Lower lobe of right lung (tissue), 2 donors: ENCODE measurements at regions not wholly inside any gene's neighbourhood (a gene's known extent, or its start where the extent isn't known, plus 50 kb on each side); places are given as distances from the start of the nearest gene placed in this dataset.

ENCODE experiments used
- ATAC-seq, 2 donors: fragments of 200-7000 bp; cut with Tn5 transposase; one replicate each; pipeline ENCODE4 v1.9.1; 2020 to 2022; ENCODE audit warnings: mild to moderate bottlenecking in 2 of 2, moderate library complexity in 2 of 2
- DNase-seq: peaks from one replicate; pipeline ENCODE4 v3.0.0-alpha.2; 2020
- H3K27ac ChIP-seq: fragments of 200-600 bp; one replicate; pipeline ENCODE4 v1.8.0; 2022
- H3K27me3 ChIP-seq: fragments of 200-600 bp; one replicate; pipeline ENCODE4 v1.8.0; 2022; ENCODE audit warnings: low read depth
- H3K36me3 ChIP-seq: fragments of 200-600 bp; one replicate; pipeline ENCODE4 v1.8.0; 2022; ENCODE audit warnings: mild to moderate bottlenecking
- H3K4me1 ChIP-seq: fragments of 200-600 bp; one replicate; pipeline ENCODE4 v1.8.0; 2022
- H3K4me3 ChIP-seq: fragments of 200-600 bp; one replicate; pipeline ENCODE4 v1.8.0; 2022; ENCODE audit warnings: mild to moderate bottlenecking
- H3K9me3 ChIP-seq: fragments of 200-600 bp; one replicate; pipeline ENCODE4 v1.8.0; 2022
- intact Hi-C: fragments of 100-400 bp; cut with DNase I; formaldehyde crosslinking; loops from one replicate; pipeline ENCODE4 v1.11.0; 2022
- TF ChIP-seq, protein P1 (sequence below): fragments of 200-600 bp; IDR thresholded peaks from one replicate; pipeline ENCODE4 v1.8.0; 2022; ENCODE audit warnings: antibody characterized with exemption, mild to moderate bottlenecking
- donor health status: DM: no; HTN: yes; CAD: no; lungs with severe emphysema.

DNA sequence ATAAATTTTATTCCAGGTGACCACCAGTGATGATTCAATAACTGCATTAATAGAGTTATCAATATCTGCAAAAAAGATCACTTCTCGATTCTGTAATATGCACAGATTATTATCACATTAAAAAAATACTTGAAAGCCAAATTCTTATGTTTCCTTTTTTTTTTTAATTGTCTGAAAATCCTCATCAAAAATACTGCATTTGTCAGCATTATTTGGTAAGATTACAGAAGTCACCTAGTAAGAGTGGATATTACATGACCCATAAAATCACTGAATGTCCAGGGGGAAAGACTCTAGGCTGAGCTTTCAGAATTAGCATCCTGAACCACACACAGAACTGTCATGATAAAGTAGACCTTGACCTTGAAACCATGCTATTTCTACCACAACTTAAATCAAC lies 617.2 kb upstream of the CDH7 start:
- Histone ChIP-seq H3K36me3 (no peaks in the 10 kb centered on the region), H3K9me3 (no peaks in the 10 kb centered on the region), H3K27ac (no peak overlapping the region), H3K4me3 (no peak overlapping the region), H3K4me1 (no peaks in the 10 kb centered on the region), H3K27me3 (no peaks in the 10 kb centered on the region)
- intact Hi-C loops, result no loop called here
- TF ChIP-seq, protein P1, sequence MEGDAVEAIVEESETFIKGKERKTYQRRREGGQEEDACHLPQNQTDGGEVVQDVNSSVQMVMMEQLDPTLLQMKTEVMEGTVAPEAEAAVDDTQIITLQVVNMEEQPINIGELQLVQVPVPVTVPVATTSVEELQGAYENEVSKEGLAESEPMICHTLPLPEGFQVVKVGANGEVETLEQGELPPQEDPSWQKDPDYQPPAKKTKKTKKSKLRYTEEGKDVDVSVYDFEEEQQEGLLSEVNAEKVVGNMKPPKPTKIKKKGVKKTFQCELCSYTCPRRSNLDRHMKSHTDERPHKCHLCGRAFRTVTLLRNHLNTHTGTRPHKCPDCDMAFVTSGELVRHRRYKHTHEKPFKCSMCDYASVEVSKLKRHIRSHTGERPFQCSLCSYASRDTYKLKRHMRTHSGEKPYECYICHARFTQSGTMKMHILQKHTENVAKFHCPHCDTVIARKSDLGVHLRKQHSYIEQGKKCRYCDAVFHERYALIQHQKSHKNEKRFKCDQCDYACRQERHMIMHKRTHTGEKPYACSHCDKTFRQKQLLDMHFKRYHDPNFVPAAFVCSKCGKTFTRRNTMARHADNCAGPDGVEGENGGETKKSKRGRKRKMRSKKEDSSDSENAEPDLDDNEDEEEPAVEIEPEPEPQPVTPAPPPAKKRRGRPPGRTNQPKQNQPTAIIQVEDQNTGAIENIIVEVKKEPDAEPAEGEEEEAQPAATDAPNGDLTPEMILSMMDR, result no peak
- ATAC-seq (no peak), DNase-seq (no peak)

DNA sequence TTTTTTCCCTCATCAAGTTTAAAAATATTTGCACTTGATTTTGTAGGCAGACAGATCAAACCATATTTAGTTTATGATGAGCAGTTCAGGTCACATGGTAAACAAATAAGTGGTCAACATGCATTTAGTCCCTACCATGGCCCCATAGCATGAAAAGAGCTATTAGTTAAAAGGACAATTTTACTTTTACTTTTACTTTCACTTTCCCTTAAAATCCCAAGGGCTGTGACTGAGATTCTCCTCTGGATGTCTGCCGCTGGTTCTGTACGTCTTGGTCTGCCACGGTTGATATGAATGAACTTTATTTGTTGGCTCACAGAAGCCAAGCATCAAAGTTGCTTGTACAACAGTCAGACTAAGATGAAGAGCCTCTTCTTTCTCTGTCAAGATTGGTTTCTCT lies 626.2 kb upstream of the CDH7 start:
- Histone ChIP-seq H3K27ac (no peak overlapping the region), H3K4me1 (no peaks in the 10 kb centered on the region), H3K27me3 (no peaks in the 10 kb centered on the region), H3K4me3 (peak overlapping the region; percentile 25), H3K36me3 (no peaks in the 10 kb centered on the region), H3K9me3 (peaks cover 9% of the 10 kb centered on the region)
- TF ChIP-seq, protein P1, result no peak
- DNase-seq (no peak), ATAC-seq (no peak)
- intact Hi-C loops, result no loop called here

DNA sequence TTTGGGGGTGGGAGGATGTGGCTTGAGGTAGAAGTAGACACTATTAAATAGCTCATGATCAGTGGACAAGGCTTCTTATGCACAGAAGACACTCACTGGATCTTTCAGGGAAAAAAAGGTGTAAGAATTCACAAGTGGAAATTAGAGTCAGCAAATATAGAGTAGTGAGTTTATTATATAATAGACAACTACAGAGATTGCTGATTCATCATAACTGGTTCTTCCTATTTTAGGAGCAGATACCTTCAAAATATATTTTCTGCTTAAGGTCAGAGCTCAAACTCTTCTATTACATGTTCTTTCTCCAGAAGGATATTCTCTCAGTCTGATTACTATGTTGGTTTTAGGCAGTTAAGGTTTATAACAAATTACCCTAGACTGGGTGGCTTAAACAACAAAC lies 646.9 kb upstream of the CDH7 start:
- no peaks in the 10 kb centered on the region for H3K4me1 ChIP-seq
- DNase-seq, result no peak
- ATAC-seq, result no peak
- H3K27me3 ChIP-seq, result no peaks in the 10 kb centered on the region
- H3K4me3 ChIP-seq, result no peak overlapping the region
- TF ChIP-seq, protein P1, result no peak
- H3K27ac ChIP-seq, result no peak overlapping the region
- intact Hi-C loops, result no loop called here
- no peaks in the 10 kb centered on the region for H3K9me3 ChIP-seq
- H3K36me3 ChIP-seq, result no peaks in the 10 kb centered on the region

DNA sequence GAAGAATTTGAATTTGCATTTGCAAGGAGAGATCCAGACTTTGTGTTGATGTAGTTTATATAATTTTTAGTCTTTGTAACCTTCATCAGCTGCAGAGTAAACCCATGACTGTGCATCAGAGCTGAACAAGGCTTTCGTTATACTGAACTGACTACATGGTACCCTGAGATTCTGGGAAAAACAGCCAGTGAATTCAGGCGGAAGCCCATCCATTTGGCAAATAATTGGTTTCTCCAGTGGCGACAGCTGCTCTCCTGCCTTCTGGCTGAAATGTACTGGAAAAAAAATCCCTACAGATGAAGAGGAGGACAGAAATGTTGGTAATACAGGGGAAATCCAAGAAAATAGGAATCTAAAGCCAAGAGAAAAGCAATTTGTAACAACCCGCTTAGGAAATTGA lies 657.5 kb upstream of the CDH7 start:
- no peak overlapping the region for H3K27ac ChIP-seq
- no peaks in the 10 kb centered on the region for H3K36me3 ChIP-seq
- H3K9me3 ChIP-seq, result no peaks in the 10 kb centered on the region
- TF ChIP-seq, protein P1, result no peak
- ATAC-seq (no peak), DNase-seq (no peak)
- intact Hi-C loops, result no loop called here
- H3K4me3 ChIP-seq, result no peak overlapping the region
- H3K4me1 ChIP-seq, result no peaks in the 10 kb centered on the region
- H3K27me3 ChIP-seq, result no peaks in the 10 kb centered on the region

DNA sequence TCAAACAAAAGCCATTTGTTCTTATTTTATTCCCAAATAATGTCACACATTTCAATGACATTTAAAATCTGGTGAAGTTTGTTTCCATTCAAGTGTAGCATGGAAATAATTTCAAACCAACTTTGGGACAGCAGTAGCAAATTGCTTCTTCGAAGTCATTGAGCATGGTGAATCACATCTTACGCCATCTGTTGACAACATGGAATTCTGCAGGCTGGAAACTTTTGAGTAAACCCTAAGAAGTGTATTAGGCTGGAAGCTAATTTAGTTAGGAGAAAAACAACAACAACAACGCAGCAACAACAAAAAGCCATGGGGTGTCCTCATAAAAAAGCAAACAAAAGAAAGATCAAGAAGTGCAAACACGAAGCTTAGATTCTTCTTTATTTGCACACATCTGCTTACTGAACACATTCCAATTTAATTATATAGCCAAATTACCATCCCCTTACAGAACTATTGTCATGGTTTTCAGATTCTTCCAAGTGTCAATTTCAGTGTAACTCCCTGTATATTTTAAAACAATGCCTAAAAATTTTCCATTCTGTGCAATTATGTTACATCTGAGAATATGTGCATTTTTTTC lies 659.0 kb upstream of the CDH7 start:
- TF ChIP-seq, protein P1, result peak; percentile 33
- no peaks in the 10 kb centered on the region for H3K9me3 ChIP-seq
- no peaks in the 10 kb centered on the region for H3K27me3 ChIP-seq
- intact Hi-C loops, result no loop called here
- DNase-seq, result no peak
- H3K4me1 ChIP-seq, result no peaks in the 10 kb centered on the region
- H3K27ac ChIP-seq, result no peak overlapping the region
- H3K4me3 ChIP-seq, result no peak overlapping the region
- peak in 1 of 2 donors; percentile 37 for ATAC-seq
- no peaks in the 10 kb centered on the region for H3K36me3 ChIP-seq

DNA sequence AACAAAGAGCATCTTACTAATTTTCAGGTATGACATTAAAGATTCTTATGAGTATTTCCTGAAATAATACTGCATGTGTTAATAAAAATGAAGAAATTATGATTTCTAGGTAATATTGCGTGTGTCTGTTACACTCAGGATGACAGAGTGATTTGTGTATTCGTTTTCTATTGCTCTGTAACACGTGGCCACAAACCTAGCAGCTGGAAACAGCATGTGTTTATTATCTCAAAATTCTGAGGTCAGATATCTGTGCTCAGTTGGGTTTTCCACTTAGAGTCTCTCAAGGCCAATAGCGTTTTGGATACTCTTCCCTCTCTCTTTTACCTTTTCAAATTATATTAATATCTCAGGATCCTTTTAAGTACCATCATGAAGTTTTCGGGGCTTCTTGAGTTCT lies 667.9 kb upstream of the CDH7 start:
- ATAC-seq, result no peak
- Histone ChIP-seq H3K27ac (no peak overlapping the region), H3K4me3 (no peak overlapping the region), H3K9me3 (no peaks in the 10 kb centered on the region), H3K4me1 (no peaks in the 10 kb centered on the region), H3K27me3 (no peaks in the 10 kb centered on the region), H3K36me3 (no peaks in the 10 kb centered on the region)
- DNase-seq, result no peak
- intact Hi-C loops, result no loop called here
- TF ChIP-seq, protein P1, result no peak
